Gastrocnemius medialis (tissue), 4 donors: ENCODE measurements at regions not wholly inside any gene's neighbourhood (a gene's known extent, or its start where the extent isn't known, plus 50 kb on each side); places are given as distances from the start of the nearest gene placed in this dataset.

Source experiments
- CTCF ChIP-seq, 5 experiments: fragments of 450-650 bp in 3 of 5; fragments of 200-600 bp in 2 of 5; sonication (generic) in 2 of 5; IDR thresholded peaks in 4 of 5; conservative IDR thresholded peaks in 1 of 5; 1 replicate in 4 of 5; 2 replicates in 1 of 5; pipeline ENCODE4 v1.5.1; 2016 to 2019; ENCODE audit warnings: antibody characterized with exemption in 5 of 5, mild to moderate bottlenecking in 3 of 5, moderate library complexity in 3 of 5
- POLR2A ChIP-seq, 2 donors: fragments of 450-650 bp; IDR thresholded peaks; one replicate each; pipeline ENCODE4 v1.6.1; 2017; ENCODE audit warnings: antibody characterized with exemption in 2 of 2, mild to moderate bottlenecking in 2 of 2, moderate library complexity in 2 of 2

GRCh38 chr1:65509912-65510680 lies 89.6 kb downstream of the LEPR start:
- TF ChIP-seq CTCF (IDR thresholded peaks at IDR 0.05 in 4 of 5, conservative IDR thresholded peaks at IDR 0.05 in 1 of 5) (no peak), POLR2A (IDR thresholded peaks at IDR 0.05) (no peak)
